EH (cell line): ENCODE measurements at regions not wholly inside any gene's neighbourhood (a gene's known extent, or its start where the extent isn't known, plus 50 kb on each side); places are given as distances from the start of the nearest gene placed in this dataset.

ENCODE experiments used
- DNase-seq: peaks from one replicate; pipeline ENCODE4 v3.0.0-alpha.2; 2015; ENCODE audit warnings: low read depth

- no peak for DNase-seq
Observed at GRCh38 chr4:107248571-107248970, 212.5 kb upstream of the DKK2 start.

GRCh38 chr4:107247738-107248137 is 211.6 kb upstream of the DKK2 start:
- DNase-seq: peak; percentile 1

GRCh38 chr4:107246761-107247160 is 210.6 kb upstream of the DKK2 start:
- DNase-seq: no peak

- no peak for DNase-seq
Observed at GRCh38 chr4:107243141-107243781, 207.1 kb upstream of the DKK2 start.

- DNase-seq: no peak
Observed at GRCh38 chr4:107220976-107221375, 184.9 kb upstream of the DKK2 start.

- DNase-seq: peak; percentile 26
Observed at GRCh38 chr4:107219681-107220080, 183.6 kb upstream of the DKK2 start.

GRCh38 chr4:107216379-107216778 is 180.3 kb upstream of the DKK2 start:
- no peak for DNase-seq

- DNase-seq: no peak
Observed at GRCh38 chr4:107215222-107215621, 179.1 kb upstream of the DKK2 start.

- DNase-seq: peak; percentile 56
Observed at GRCh38 chr4:107213880-107214279, 177.8 kb upstream of the DKK2 start.

- peak; percentile 72 for DNase-seq
Observed at GRCh38 chr4:107213410-107213809, 177.3 kb upstream of the DKK2 start.

GRCh38 chr4:107212565-107212964 is 176.5 kb upstream of the DKK2 start:
- no peak for DNase-seq

- peak; percentile 50 for DNase-seq
Observed at GRCh38 chr4:107210450-107211239, 174.5 kb upstream of the DKK2 start.

- no peak for DNase-seq
Observed at GRCh38 chr4:107203733-107204132, 167.6 kb upstream of the DKK2 start.

GRCh38 chr4:107202744-107203143 is 166.6 kb upstream of the DKK2 start:
- no peak for DNase-seq

GRCh38 chr4:107197121-107197520 is 161.0 kb upstream of the DKK2 start:
- no peak for DNase-seq

- DNase-seq: no peak
Observed at GRCh38 chr4:107196312-107196711, 160.2 kb upstream of the DKK2 start.

- no peak for DNase-seq
Observed at GRCh38 chr4:107194005-107194404, 157.9 kb upstream of the DKK2 start.

- DNase-seq: no peak
Observed at GRCh38 chr4:107192601-107193000, 156.5 kb upstream of the DKK2 start.

GRCh38 chr4:107187091-107187490 is 151.0 kb upstream of the DKK2 start:
- DNase-seq: no peak

GRCh38 chr4:107183155-107183774 is 147.2 kb upstream of the DKK2 start:
- peak; percentile 66 for DNase-seq

GRCh38 chr4:107182347-107182746 is 146.2 kb upstream of the DKK2 start:
- no peak for DNase-seq

GRCh38 chr4:107166873-107167450 is 130.8 kb upstream of the DKK2 start:
- no peak for DNase-seq

GRCh38 chr4:107166181-107166580 is 130.1 kb upstream of the DKK2 start:
- DNase-seq: no peak
